ENCODE measurements at regions not wholly inside any gene's neighbourhood (a gene's known extent, or its start where the extent isn't known, plus 50 kb on each side); places are given as distances from the start of the nearest gene placed in this dataset.

DNA sequence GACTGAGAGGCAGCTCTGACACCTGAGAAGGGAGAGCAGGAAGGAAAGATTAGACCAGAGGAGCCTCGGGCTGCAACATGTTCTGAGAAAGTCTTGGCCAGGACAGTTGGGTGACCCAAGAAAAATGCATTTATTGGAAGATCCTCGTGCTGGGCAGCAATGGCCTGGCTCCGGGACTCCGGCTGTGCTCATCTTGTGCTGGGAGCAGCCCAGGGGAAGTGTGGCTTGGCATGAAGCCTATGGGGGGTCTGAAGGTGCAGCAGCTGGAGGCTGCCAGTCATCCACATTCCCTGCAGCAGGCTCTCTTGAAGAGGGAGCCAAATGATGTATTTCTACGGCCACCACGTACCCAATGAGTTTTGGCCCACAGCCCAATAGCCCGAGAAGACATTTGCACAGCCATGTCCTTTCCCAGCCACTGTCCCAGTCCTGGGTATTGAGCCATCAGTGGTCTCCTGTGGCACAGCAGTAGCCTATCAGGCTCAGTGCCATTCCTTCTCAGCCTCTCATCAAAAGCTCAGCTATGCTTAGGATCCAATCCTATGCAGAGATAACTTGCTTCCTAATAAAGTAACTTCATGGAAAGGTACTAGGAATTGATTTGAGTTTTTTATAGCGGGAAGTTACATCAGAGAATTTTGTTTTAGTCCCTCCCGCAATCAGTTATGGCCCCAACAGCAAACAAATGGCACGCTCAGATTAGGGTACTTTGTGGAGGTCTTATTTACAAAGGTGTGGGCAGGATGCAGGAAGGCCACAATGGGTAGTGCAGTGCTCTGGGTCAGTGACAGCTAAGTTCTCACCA is 76.0 kb upstream of the MEDAG start:
- H2AFZ ChIP-seq (ENCODE audit: low read length) = no peak overlapping the region
- no peaks in the 10 kb centered on the region for H4K20me1 ChIP-seq (ENCODE audit: insufficient read depth, low read length)
- peaks cover 15% of the 10 kb centered on the region for H3K4me1 ChIP-seq (ENCODE audit: insufficient read depth, low read length)
- no peaks in the 10 kb centered on the region for H3K79me2 ChIP-seq (ENCODE audit: insufficient read depth, low read length)
- H3K4me3 ChIP-seq (ENCODE audit: insufficient read depth, low read length) = no peak overlapping the region
- no peaks in the 10 kb centered on the region for H3K36me3 ChIP-seq (ENCODE audit: insufficient read depth, low read length)
- TF ChIP-seq, protein P1, sequence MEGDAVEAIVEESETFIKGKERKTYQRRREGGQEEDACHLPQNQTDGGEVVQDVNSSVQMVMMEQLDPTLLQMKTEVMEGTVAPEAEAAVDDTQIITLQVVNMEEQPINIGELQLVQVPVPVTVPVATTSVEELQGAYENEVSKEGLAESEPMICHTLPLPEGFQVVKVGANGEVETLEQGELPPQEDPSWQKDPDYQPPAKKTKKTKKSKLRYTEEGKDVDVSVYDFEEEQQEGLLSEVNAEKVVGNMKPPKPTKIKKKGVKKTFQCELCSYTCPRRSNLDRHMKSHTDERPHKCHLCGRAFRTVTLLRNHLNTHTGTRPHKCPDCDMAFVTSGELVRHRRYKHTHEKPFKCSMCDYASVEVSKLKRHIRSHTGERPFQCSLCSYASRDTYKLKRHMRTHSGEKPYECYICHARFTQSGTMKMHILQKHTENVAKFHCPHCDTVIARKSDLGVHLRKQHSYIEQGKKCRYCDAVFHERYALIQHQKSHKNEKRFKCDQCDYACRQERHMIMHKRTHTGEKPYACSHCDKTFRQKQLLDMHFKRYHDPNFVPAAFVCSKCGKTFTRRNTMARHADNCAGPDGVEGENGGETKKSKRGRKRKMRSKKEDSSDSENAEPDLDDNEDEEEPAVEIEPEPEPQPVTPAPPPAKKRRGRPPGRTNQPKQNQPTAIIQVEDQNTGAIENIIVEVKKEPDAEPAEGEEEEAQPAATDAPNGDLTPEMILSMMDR (IDR thresholded peaks at IDR 0.05; ENCODE audit: extremely low read depth, low read depth, low read length) = no peak
- peak; percentile 86 for DNase-seq (ENCODE audit: insufficient read length, low spot score, missing footprints)
- no peaks in the 10 kb centered on the region for H3K27me3 ChIP-seq (ENCODE audit: insufficient read depth, low read length)
- no peaks in the 10 kb centered on the region for H3K9me3 ChIP-seq (ENCODE audit: low read depth, low read length)
- H3K27ac ChIP-seq (ENCODE audit: low read depth, low read length) = no peak overlapping the region
- no peak overlapping the region for H3K4me2 ChIP-seq (ENCODE audit: insufficient read depth, low read length)

DNA sequence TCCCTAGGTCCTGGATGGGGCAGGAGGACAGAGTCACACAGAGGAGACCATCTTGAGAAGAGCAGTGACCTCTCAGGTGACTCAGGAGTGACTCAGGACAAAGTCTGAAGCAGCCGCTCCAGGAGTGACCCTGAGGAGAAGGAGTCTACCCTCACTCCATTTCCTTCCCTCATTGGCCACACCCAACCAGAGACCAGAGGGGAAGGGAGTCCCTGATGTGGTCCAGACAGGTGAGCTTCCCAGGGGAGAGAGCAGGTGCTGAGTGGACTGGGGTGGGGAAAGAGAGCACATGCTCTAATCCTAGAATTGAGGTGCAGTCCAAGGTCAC is 75.5 kb upstream of the MEDAG start:
- Histone ChIP-seq H3K79me2 (ENCODE audit: insufficient read depth, low read length) (no peaks in the 10 kb centered on the region), H3K36me3 (ENCODE audit: insufficient read depth, low read length) (no peaks in the 10 kb centered on the region), H3K9me3 (ENCODE audit: low read depth, low read length) (no peaks in the 10 kb centered on the region), H3K27ac (ENCODE audit: low read depth, low read length) (no peak overlapping the region), H3K4me1 (ENCODE audit: insufficient read depth, low read length) (peaks cover 15% of the 10 kb centered on the region), H2AFZ (ENCODE audit: low read length) (no peak overlapping the region), H4K20me1 (ENCODE audit: insufficient read depth, low read length) (no peaks in the 10 kb centered on the region), H3K4me3 (ENCODE audit: insufficient read depth, low read length) (no peak overlapping the region), H3K4me2 (ENCODE audit: insufficient read depth, low read length) (no peak overlapping the region), H3K27me3 (ENCODE audit: insufficient read depth, low read length) (no peaks in the 10 kb centered on the region)
- TF ChIP-seq, protein P1 (IDR thresholded peaks at IDR 0.05; ENCODE audit: extremely low read depth, low read depth, low read length) = no peak
- DNase-seq (ENCODE audit: insufficient read length, low spot score, missing footprints) = no peak

GRCh38 chr13:30831515-30831914 is 74.6 kb upstream of the MEDAG start:
- no peak for DNase-seq (ENCODE audit: insufficient read length, low spot score, missing footprints)
- no peaks in the 10 kb centered on the region for H3K36me3 ChIP-seq (ENCODE audit: insufficient read depth, low read length)
- H3K4me1 ChIP-seq (ENCODE audit: insufficient read depth, low read length) = peaks cover 15% of the 10 kb centered on the region
- H3K4me3 ChIP-seq (ENCODE audit: insufficient read depth, low read length) = no peak overlapping the region
- H3K27ac ChIP-seq (ENCODE audit: low read depth, low read length) = no peak overlapping the region
- no peaks in the 10 kb centered on the region for H3K79me2 ChIP-seq (ENCODE audit: insufficient read depth, low read length)
- H2AFZ ChIP-seq (ENCODE audit: low read length) = no peak overlapping the region
- H3K27me3 ChIP-seq (ENCODE audit: insufficient read depth, low read length) = peaks cover 5% of the 10 kb centered on the region
- H3K9me3 ChIP-seq (ENCODE audit: low read depth, low read length) = no peaks in the 10 kb centered on the region
- no peak overlapping the region for H3K4me2 ChIP-seq (ENCODE audit: insufficient read depth, low read length)
- TF ChIP-seq, protein P1 (IDR thresholded peaks at IDR 0.05; ENCODE audit: extremely low read depth, low read depth, low read length) = no peak
- no peaks in the 10 kb centered on the region for H4K20me1 ChIP-seq (ENCODE audit: insufficient read depth, low read length)

DNA sequence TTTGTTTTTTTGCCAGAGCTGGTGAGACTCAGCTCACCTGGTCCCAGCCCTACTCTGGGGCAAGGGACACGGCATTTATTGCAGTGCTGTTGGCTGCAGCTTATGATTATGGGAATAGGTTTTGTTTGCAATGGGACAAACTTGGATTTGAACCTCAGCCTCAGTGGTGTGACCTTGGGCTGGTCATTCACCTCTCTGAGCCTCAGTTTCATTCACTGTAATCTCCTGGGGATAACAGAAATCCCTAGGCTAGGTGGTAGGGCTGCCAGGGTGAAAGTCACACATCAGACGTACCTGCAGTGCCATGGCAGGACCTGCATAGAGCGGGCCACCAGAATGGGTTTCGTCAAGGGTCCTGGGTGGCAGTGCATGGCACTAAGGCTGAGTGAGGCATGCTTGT is 73.7 kb upstream of the MEDAG start:
- H3K36me3 ChIP-seq (ENCODE audit: insufficient read depth, low read length) = no peaks in the 10 kb centered on the region
- TF ChIP-seq, protein P1 (IDR thresholded peaks at IDR 0.05; ENCODE audit: extremely low read depth, low read depth, low read length) = no peak
- no peak overlapping the region for H2AFZ ChIP-seq (ENCODE audit: low read length)

More for the DNA sequence above, 73.7 kb upstream of the MEDAG start:
- Histone ChIP-seq H3K4me2 (ENCODE audit: insufficient read depth, low read length) (no peak overlapping the region), H3K4me1 (ENCODE audit: insufficient read depth, low read length) (peaks cover 15% of the 10 kb centered on the region), H3K9me3 (ENCODE audit: low read depth, low read length) (no peaks in the 10 kb centered on the region), H3K4me3 (ENCODE audit: insufficient read depth, low read length) (no peak overlapping the region), H3K27ac (ENCODE audit: low read depth, low read length) (no peak overlapping the region), H3K79me2 (ENCODE audit: insufficient read depth, low read length) (no peaks in the 10 kb centered on the region), H4K20me1 (ENCODE audit: insufficient read depth, low read length) (no peaks in the 10 kb centered on the region), H3K27me3 (ENCODE audit: insufficient read depth, low read length) (peaks cover 12% of the 10 kb centered on the region)
- no peak for DNase-seq (ENCODE audit: insufficient read length, low spot score, missing footprints)

Measured in osteoblast (primary cell).